ENCODE measurements at regions not wholly inside any gene's neighbourhood (a gene's known extent, or its start where the extent isn't known, plus 50 kb on each side); places are given as distances from the start of the nearest gene placed in this dataset.

GRCh38 chr4:26228883-26229282 is 91.9 kb upstream of the RBPJ start:
- no peak for DNase-seq (ENCODE audit: low read depth in 1 of 2, low spot score in 1 of 2)
- no peak overlapping the region for H3K27ac ChIP-seq (replicated peaks)
- H3K27me3 ChIP-seq (ENCODE audit: insufficient read depth, poor library complexity, severe bottlenecking), result no peaks in the 10 kb centered on the region
- TF ChIP-seq GABPA (IDR thresholded peaks at IDR 0.05; ENCODE audit: low read depth), result no peak
- TF ChIP-seq CTCF (IDR thresholded peaks at IDR 0.05; ENCODE audit: insufficient read depth, low read length), result no peak
- TF ChIP-seq REST (IDR thresholded peaks at IDR 0.05; ENCODE audit: insufficient replicate concordance, low read depth), result no peak
- TF ChIP-seq SPI1 (IDR thresholded peaks at IDR 0.05; ENCODE audit: borderline replicate concordance, low read depth), result no peak
- no peak for TF ChIP-seq POLR2AphosphoS5 (IDR thresholded peaks at IDR 0.05; ENCODE audit: low read depth)
- H3K4me3 ChIP-seq (replicated peaks; ENCODE audit: insufficient read depth, low read length), result no peak overlapping the region

- H3K27ac ChIP-seq (replicated peaks), result no peak overlapping the region
- TF ChIP-seq POLR2AphosphoS5 (IDR thresholded peaks at IDR 0.05; ENCODE audit: low read depth) (no peak), GABPA (IDR thresholded peaks at IDR 0.05; ENCODE audit: low read depth) (no peak), CTCF (IDR thresholded peaks at IDR 0.05; ENCODE audit: insufficient read depth, low read length) (no peak), SPI1 (IDR thresholded peaks at IDR 0.05; ENCODE audit: borderline replicate concordance, low read depth) (no peak), REST (IDR thresholded peaks at IDR 0.05; ENCODE audit: insufficient replicate concordance, low read depth) (no peak)
- H3K27me3 ChIP-seq (ENCODE audit: insufficient read depth, poor library complexity, severe bottlenecking), result no peaks in the 10 kb centered on the region
- no peak for DNase-seq (ENCODE audit: low read depth in 1 of 2, low spot score in 1 of 2)
- no peak overlapping the region for H3K4me3 ChIP-seq (replicated peaks; ENCODE audit: insufficient read depth, low read length)
Measured at GRCh38 chr4:26229974-26230373, 90.8 kb upstream of the RBPJ start.

GRCh38 chr4:26233350-26233749 is 87.5 kb upstream of the RBPJ start:
- DNase-seq (ENCODE audit: low read depth in 1 of 2, low spot score in 1 of 2), result no peak
- Histone ChIP-seq H3K27me3 (ENCODE audit: insufficient read depth, poor library complexity, severe bottlenecking) (no peaks in the 10 kb centered on the region), H3K4me3 (replicated peaks; ENCODE audit: insufficient read depth, low read length) (no peak overlapping the region), H3K27ac (replicated peaks) (no peak overlapping the region)
- TF ChIP-seq CTCF (IDR thresholded peaks at IDR 0.05; ENCODE audit: insufficient read depth, low read length), result no peak
- no peak for TF ChIP-seq GABPA (IDR thresholded peaks at IDR 0.05; ENCODE audit: low read depth)
- TF ChIP-seq POLR2AphosphoS5 (IDR thresholded peaks at IDR 0.05; ENCODE audit: low read depth), result no peak
- no peak for TF ChIP-seq SPI1 (IDR thresholded peaks at IDR 0.05; ENCODE audit: borderline replicate concordance, low read depth)
- no peak for TF ChIP-seq REST (IDR thresholded peaks at IDR 0.05; ENCODE audit: insufficient replicate concordance, low read depth)

Measured in HL-60 (cell line).